DMS 273 treated with DMSO at 0.1 percent for 48 hours (cell line): ENCODE measurements at regions not wholly inside any gene's neighbourhood (a gene's known extent, or its start where the extent isn't known, plus 50 kb on each side); places are given as distances from the start of the nearest gene placed in this dataset.

Experiments
- DNase-seq: peaks from one replicate; lab custom pipeline; 2025; lab: John Stamatoyannopoulos, UW

DNA sequence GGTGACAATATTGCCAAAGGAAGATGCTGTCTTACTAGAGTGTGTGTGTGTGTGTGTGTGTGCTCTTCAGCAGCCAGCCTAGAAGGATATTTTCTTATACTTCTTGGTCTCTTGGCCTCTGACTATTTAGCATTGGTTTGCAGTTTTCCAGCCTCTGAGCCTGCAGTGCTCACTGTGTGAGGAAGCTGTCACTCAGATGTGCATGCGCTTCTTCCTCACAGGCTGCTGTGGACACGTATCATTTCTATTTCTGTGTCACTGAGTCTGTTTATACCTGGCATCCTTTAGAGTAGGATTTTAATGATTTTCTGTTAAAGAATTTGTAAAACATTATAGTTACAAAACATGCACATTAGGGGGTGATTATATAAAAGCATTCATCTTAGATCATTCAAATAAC lies 83.3 kb downstream of the ALDH8A1 start:
- no peak for DNase-seq

GRCh38 chr6:134864558-134864957 lies 85.3 kb downstream of the ALDH8A1 start:
- DNase-seq = no peak

GRCh38 chr6:134863763-134864510 lies 86.0 kb downstream of the ALDH8A1 start:
- no peak for DNase-seq

DNA sequence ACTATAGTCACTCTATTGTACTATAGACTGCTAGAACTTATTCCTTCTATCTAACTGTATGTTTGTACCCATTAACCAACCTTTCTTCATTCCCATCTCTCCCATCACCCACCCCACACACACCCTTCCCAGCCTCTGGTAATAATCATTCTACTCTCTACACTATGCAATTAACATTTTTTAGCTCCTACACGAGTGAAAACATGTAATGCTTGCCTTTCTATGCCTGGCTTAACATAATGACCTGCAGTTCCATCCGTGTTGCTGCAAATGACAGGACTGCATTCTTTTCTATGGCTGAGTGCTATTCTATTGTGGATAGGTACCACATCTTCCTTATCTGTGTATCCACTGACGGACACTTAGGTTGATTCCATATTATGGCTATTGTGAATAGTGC lies 95.5 kb downstream of the ALDH8A1 start:
- DNase-seq = no peak

GRCh38 chr6:134853111-134854055 lies 96.5 kb downstream of the ALDH8A1 start:
- no peak for DNase-seq

GRCh38 chr6:134851548-134851947 lies 98.4 kb downstream of the ALDH8A1 start:
- no peak for DNase-seq

- DNase-seq = no peak
Measured at GRCh38 chr6:134850721-134851305, 99.1 kb downstream of the ALDH8A1 start.

GRCh38 chr6:134849920-134850447 lies 99.9 kb downstream of the ALDH8A1 start:
- DNase-seq = no peak

- no peak for DNase-seq
Measured at GRCh38 chr6:134848076-134848475, 101.8 kb downstream of the ALDH8A1 start.

GRCh38 chr6:134846865-134847264 lies 103.0 kb downstream of the ALDH8A1 start:
- no peak for DNase-seq

GRCh38 chr6:134846031-134846430 lies 103.9 kb downstream of the ALDH8A1 start:
- no peak for DNase-seq

- no peak for DNase-seq
Measured at GRCh38 chr6:134844120-134844519, 105.8 kb downstream of the ALDH8A1 start.

DNA sequence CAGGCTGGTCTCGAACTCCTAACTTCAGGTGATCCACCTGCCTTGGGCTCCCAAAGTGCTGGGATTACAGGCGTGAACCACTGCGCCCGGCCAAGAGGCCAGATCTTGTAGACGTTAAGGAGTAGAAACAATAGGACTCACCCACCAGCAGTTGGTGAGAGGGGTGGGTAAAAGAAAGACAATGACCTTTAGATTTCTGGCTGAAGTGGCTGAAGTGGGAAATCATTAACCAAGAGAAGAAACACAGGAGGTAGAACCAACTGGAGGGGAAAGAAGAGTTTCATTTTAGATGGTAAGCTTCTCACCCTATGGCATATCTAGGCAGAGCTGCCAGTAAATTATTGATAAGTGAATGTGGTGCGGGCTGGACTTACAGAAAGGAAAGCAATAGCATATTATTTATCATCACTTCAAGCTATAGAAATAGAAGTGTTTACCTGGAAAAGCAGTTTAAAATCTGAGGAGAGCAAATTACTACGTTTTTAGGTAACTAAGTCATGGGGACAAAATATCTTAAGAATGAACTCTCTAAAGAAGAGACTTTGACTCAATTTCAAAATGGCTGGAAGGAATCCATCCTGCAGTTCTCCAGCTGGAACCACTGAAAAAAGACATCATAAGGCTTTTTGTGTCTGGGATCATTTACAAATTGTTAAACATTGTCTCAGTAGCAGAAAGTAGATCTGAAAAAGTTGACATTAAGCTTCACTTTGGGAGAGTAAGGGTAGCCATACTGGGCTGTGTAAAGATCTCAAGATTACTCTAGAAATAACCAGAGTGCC lies 109.6 kb downstream of the ALDH8A1 start:
- DNase-seq = no peak

GRCh38 chr6:134835993-134836392 lies 113.9 kb downstream of the ALDH8A1 start:
- no peak for DNase-seq

DNA sequence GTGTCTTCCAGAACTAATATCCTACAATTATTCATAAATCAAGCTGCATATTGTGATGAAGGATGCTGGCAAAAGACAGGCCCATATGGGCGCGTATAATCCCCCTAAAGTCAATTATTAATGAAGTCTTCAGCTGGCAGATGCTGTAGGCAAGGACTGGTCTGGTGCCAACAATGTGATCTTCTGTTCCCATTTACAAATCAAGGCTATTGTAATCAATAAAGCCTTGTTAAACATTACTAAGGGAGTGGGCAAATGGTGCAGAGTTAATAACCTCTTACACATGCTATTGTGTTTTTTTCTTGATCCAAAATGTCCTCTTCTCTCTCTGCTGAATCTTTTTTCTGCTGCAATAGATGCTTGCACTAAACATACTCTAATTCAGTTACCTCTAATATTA lies 119.0 kb downstream of the ALDH8A1 start:
- DNase-seq = peak; percentile 7

- no peak for DNase-seq
Measured at GRCh38 chr6:134830194-134830593, 119.7 kb downstream of the ALDH8A1 start.

GRCh38 chr6:134828641-134829040 lies 121.3 kb downstream of the ALDH8A1 start:
- no peak for DNase-seq

DNA sequence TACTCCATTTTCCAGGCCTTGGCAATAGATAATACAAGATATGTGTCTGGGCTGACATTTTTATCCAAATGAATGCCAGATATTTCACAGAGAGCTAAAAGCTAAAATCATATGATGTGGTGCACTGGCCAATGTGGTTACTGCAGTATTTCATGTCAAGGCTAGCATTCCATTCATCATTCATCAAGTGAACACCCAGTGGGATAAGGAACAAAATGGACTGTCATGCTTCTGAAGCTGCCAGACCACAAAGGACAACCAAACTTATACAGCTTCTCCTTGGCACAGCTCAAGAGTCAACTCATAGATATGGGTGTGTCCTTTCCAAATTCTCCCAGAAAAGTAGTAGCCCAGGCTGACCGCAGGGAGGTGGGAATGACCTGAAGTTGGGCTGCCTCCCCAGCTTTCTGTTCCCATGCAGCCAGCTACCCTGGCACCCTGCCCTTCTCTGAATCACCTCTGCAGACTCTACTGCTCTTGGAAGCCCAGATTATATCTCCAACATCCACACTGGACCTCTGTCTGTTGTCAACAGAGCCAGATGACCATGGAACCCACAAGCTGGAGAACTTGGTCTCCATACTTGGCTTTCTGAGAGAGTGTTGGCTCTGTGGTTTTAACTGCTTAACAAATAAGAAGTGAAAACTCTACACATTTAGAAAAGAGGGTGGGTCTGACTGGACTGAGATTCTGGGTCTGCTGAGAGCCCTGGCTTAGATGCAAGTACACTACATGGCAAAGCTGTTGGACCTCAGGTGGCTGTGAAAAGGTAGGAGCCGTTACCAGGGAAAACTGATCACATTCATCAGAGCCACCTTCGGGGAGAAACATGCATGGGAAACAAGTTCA lies 122.8 kb downstream of the ALDH8A1 start:
- no peak for DNase-seq

GRCh38 chr6:134823710-134824034 lies 126.2 kb downstream of the ALDH8A1 start:
- DNase-seq = no peak

DNA sequence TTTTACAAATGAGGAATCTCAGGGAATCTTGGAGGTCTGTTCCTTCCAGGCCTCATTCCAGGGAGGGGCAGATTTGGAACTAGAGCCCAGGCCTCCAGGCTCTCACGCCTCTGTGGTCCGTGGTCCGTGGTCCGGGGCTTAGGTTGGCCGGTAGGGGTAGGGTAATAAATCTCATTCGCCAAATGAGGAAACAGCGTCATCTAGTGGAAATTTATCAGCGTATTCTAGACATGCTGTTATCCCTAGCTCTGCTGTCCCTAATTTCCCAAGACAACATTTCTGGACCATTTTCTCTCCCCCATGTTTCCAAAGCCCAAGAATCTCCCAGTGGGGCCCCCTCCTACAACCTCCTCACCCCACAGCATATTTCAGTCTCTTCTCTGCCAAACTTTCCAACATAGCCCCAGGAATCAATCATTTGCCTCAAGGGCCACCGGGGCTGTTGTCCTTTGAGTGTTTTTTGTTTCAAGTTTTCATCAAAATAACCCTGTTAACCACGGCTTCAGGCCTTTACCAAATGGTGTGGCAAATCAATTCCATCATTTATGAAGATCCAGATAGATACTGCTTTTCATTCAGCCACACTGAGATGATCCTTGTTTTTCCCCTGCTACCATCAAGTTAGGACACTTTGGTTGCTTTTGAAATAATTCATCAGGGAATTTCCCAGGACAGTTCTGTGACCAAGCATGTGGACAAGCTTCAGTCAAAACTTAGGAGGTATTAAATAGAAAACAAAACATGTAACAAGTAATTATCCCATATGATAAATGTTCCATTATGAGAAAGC lies 126.8 kb downstream of the ALDH8A1 start:
- peak; percentile 77 for DNase-seq
